OCI-LY1 (cell line): ENCODE measurements at regions not wholly inside any gene's neighbourhood (a gene's known extent, or its start where the extent isn't known, plus 50 kb on each side); places are given as distances from the start of the nearest gene placed in this dataset.

Experiments
- H2AFZ ChIP-seq: fragments of 200-600 bp; sonication (generic), shearing (Covaris generic); 2 replicates; pipeline ENCODE4 v1.6.0; 2014; ENCODE audit warnings: antibody characterized with exemption, mild to moderate bottlenecking, low read length
- H3F3A ChIP-seq: fragments of 200-600 bp; sonication (generic), shearing (Covaris generic); 2 replicates; pipeline ENCODE4 v1.6.0; 2014; ENCODE audit warnings: mild to moderate bottlenecking, antibody characterized with exemption, low read length, moderate library complexity; ENCODE audit not compliant: insufficient read depth
- H3K27ac ChIP-seq: fragments of 200-600 bp; sonication (generic); 2 replicates; pipeline ENCODE4 v1.5.1; 2014; ENCODE audit warnings: low read length, mixed run types, mild to moderate bottlenecking, low read depth; ENCODE audit not compliant: poor library complexity, severe bottlenecking
- H3K27me3 ChIP-seq: fragments of 200-600 bp; sonication (generic); 2 replicates; pipeline ENCODE4 v1.6.0; 2014; ENCODE audit warnings: antibody characterized with exemption, mild to moderate bottlenecking, low read length, moderate library complexity; ENCODE audit not compliant: insufficient read depth
- H3K36me3 ChIP-seq: fragments of 200-600 bp; sonication (generic); 2 replicates; pipeline ENCODE4 v1.6.1; 2014; ENCODE audit warnings: mild to moderate bottlenecking, antibody characterized with exemption, low read length, moderate library complexity, mixed read lengths; ENCODE audit not compliant: insufficient read depth
- H3K4me1 ChIP-seq: fragments of 200-600 bp; sonication (generic); 2 replicates; pipeline ENCODE4 v1.5.1; 2014; ENCODE audit warnings: mild to moderate bottlenecking, low read length, moderate library complexity; ENCODE audit not compliant: insufficient read depth, severe bottlenecking
- H3K4me2 ChIP-seq: fragments of 200-600 bp; sonication (generic), shearing (Covaris generic); 2 replicates; pipeline ENCODE4 v1.6.1; 2014; ENCODE audit warnings: low read length
- H3K4me3 ChIP-seq: fragments of 200-600 bp; sonication (generic); 2 replicates; pipeline ENCODE4 v1.5.1; 2014; ENCODE audit warnings: low read length, low read depth, mild to moderate bottlenecking, mixed read lengths; ENCODE audit not compliant: poor library complexity, severe bottlenecking
- H3K79me2 ChIP-seq: fragments of 200-600 bp; shearing (Covaris generic); 2 replicates; pipeline ENCODE4 v1.6.1; 2016; ENCODE audit warnings: mixed run types, low read length, mixed read lengths; ENCODE audit not compliant: insufficient read depth
- H3K9ac ChIP-seq: fragments of 200-600 bp; sonication (generic), shearing (Covaris generic); 2 replicates; pipeline ENCODE4 v1.6.1; 2014; ENCODE audit warnings: mild to moderate bottlenecking, low read length, mixed read lengths
- H3K9me2 ChIP-seq: fragments of 200-600 bp; sonication (generic), shearing (Covaris generic); 2 replicates; pipeline ENCODE4 v1.6.1; 2014; ENCODE audit warnings: low read depth, mild to moderate bottlenecking, low read length, mixed read lengths
- H3K9me3 ChIP-seq: fragments of 200-600 bp; shearing (Covaris generic); 2 replicates; pipeline ENCODE4 v1.6.1; 2014; ENCODE audit warnings: low read length, mixed read lengths
- H4K20me1 ChIP-seq: fragments of 200-600 bp; sonication (generic), shearing (Covaris generic); 2 replicates; pipeline ENCODE4 v1.6.0; 2016; ENCODE audit warnings: mild to moderate bottlenecking, low read length; ENCODE audit not compliant: insufficient read depth
- CTCF ChIP-seq: fragments of 200-600 bp; sonication (generic), shearing (Covaris generic); IDR thresholded peaks from 2 replicates; pipeline ENCODE4 v1.5.1; 2017; ENCODE audit warnings: mild to moderate bottlenecking, antibody characterized with exemption, low read length, moderate library complexity, mixed read lengths
- EZH2 ChIP-seq: fragments of 200-600 bp; sonication (generic), shearing (Covaris generic); IDR thresholded peaks from 2 replicates; pipeline ENCODE4 v1.8.0; 2017; ENCODE audit warnings: borderline replicate concordance, mixed run types, mild to moderate bottlenecking, antibody characterized with exemption, low read length, moderate library complexity, mixed read lengths

GRCh38 chr14:95374239-95374997 lies 54.7 kb upstream of the CLMN start:
- H3K9ac ChIP-seq = no peak overlapping the region
- no peaks in the 10 kb centered on the region for H3F3A ChIP-seq
- H3K9me2 ChIP-seq = no peaks in the 10 kb centered on the region
- no peaks in the 10 kb centered on the region for H3K79me2 ChIP-seq
- TF ChIP-seq EZH2 = no peak
- no peak for TF ChIP-seq CTCF
- no peak overlapping the region for H2AFZ ChIP-seq
- peaks cover 1% of the 10 kb centered on the region; the same call in 1 of the 2 replicates for H3K9me3 ChIP-seq
- no peaks in the 10 kb centered on the region for H3K4me1 ChIP-seq
- H3K27ac ChIP-seq = no peak overlapping the region
- H3K27me3 ChIP-seq = no peaks in the 10 kb centered on the region; the same call in 1 of the 2 replicates
- no peaks in the 10 kb centered on the region for H3K36me3 ChIP-seq
- no peak overlapping the region for H3K4me3 ChIP-seq
- no peak overlapping the region for H3K4me2 ChIP-seq
- no peaks in the 10 kb centered on the region for H4K20me1 ChIP-seq

GRCh38 chr14:95370076-95370475 lies 50.4 kb upstream of the CLMN start:
- no peaks in the 10 kb centered on the region for H4K20me1 ChIP-seq
- H3K9me3 ChIP-seq = no peaks in the 10 kb centered on the region
- H3K9me2 ChIP-seq = no peaks in the 10 kb centered on the region
- no peaks in the 10 kb centered on the region for H3K36me3 ChIP-seq
- H3K27me3 ChIP-seq = no peaks in the 10 kb centered on the region
- no peak overlapping the region for H2AFZ ChIP-seq
- H3K9ac ChIP-seq = no peak overlapping the region
- no peaks in the 10 kb centered on the region for H3K79me2 ChIP-seq
- no peak overlapping the region for H3K27ac ChIP-seq
- no peak overlapping the region for H3K4me2 ChIP-seq
- no peaks in the 10 kb centered on the region for H3K4me1 ChIP-seq
- H3K4me3 ChIP-seq = no peak overlapping the region
- TF ChIP-seq EZH2 = no peak
- H3F3A ChIP-seq = no peaks in the 10 kb centered on the region
